C4-2B (cell line): ENCODE measurements at regions not wholly inside any gene's neighbourhood (a gene's known extent, or its start where the extent isn't known, plus 50 kb on each side); places are given as distances from the start of the nearest gene placed in this dataset.
"Not testable (repeated sequence)": the region's sequence is repeated elsewhere in the genome, so short reads cannot be mapped to it uniquely, and the experiment has no call there.

Experiments
- CTCF ChIP-seq: fragments of 450-650 bp; conservative IDR thresholded peaks from 2 replicates; pipeline ENCODE4 v1.5.1; 2017; ENCODE audit warnings: mild to moderate bottlenecking
- ZFX ChIP-seq: fragments of 450-650 bp; IDR thresholded peaks from 2 replicates; pipeline ENCODE4 v1.6.1; 2017

GRCh38 chr21:9883571-9884282 lies 637.7 kb upstream of the TPTE start:
- TF ChIP-seq CTCF, ZFX: not testable (repeated sequence)
